Mammary epithelial cell (primary cell): ENCODE measurements at regions not wholly inside any gene's neighbourhood (a gene's known extent, or its start where the extent isn't known, plus 50 kb on each side); places are given as distances from the start of the nearest gene placed in this dataset.

Source experiments
- CTCF ChIP-seq, 2 donors: IDR thresholded peaks in 1 of 2; conservative IDR thresholded peaks in 1 of 2; 2 replicates each; pipeline ENCODE4 v1.5.1; 2011 to 2012; ENCODE audit warnings: inconsistent platforms in 2 of 2, low read length in 2 of 2, mild to moderate bottlenecking in 2 of 2, control low read depth in 1 of 2, low read depth in 1 of 2; ENCODE audit not compliant: insufficient read depth in 1 of 2; ENCODE audit errors: extremely low read depth in 1 of 2
- EZH2 ChIP-seq: IDR thresholded peaks from 2 replicates; pipeline ENCODE4 v1.6.1; 2012; ENCODE audit warnings: low read length, inconsistent platforms, borderline replicate concordance

- no peak for TF ChIP-seq CTCF (conservative IDR thresholded peaks at IDR 0.05 in 1 of 2, IDR thresholded peaks at IDR 0.05 in 1 of 2; ENCODE audit: extremely low read depth in 1 of 2, insufficient read depth in 1 of 2, low read depth in 1 of 2, low read length in 2 of 2)
- no peak for TF ChIP-seq EZH2
Observed at GRCh38 chr12:53849656-53850055, 89.0 kb upstream of the HOXC13 start.
